T47D (cell line): ENCODE measurements at regions not wholly inside any gene's neighbourhood (a gene's known extent, or its start where the extent isn't known, plus 50 kb on each side); places are given as distances from the start of the nearest gene placed in this dataset.

Experiments used
- DNase-seq, 2 experiments: peaks; one replicate each; pipeline versions ENCODE4 v3.0.0 to v3.0.0-alpha.2; 2011 to 2012; ENCODE audit warnings: low read depth in 1 of 2, low spot score in 1 of 2
- JUND ChIP-seq: IDR thresholded peaks from 2 replicates; pipeline ENCODE4 v1.6.1; 2012; ENCODE audit warnings: low read depth
- in situ Hi-C: cut with HindIII; loops from 2 replicates; pipeline ENCODE4 v1.10.0; 2016; ENCODE audit warnings: low sequenced_read_pairs, low pct_unique_long_range_greater_than_20kb

DNA sequence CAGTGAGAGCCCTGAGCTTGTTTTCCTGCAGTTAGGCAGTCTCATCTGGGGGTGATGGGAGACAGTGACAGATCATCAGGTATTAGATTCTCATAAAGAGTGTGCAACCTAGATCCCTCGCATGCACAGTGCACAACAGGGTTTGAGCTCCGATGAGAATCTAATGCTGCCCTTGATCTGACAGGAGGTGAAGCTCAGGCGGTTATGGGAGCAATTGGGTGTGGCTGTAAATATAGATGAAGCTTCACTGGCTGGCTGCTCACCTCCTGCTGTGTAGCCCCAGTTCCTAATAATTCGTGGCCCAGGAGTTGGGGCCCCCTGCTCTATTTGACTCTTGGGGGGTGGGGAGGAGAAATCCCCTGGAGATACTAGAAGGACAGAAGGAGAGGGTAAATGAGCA is 309.4 kb upstream of the STT3B start:
- no peak for TF ChIP-seq JUND
- in situ Hi-C loops, result no loop called here
- no peak for DNase-seq

DNA sequence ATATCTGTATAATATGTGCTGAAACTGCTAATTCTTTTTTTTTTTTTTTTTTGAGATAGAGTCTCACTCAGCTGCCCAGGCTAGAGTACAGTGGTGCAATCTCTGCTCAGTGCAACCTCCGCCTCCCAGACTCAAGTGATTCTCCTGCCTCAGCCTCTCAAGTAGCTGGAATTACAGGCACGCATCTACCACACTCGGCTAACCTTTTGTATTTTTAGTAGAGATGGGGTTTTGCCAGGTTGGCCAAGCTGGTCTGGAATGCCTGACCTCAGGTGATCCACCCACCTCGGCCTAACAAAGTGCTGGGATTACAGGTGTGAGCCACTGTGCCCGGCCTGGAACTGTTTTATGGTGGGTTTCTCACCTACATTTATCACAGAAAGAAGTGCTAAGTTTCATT is 307.8 kb upstream of the STT3B start:
- TF ChIP-seq JUND, result no peak
- no peak for DNase-seq
- in situ Hi-C loops, result no loop called here

DNA sequence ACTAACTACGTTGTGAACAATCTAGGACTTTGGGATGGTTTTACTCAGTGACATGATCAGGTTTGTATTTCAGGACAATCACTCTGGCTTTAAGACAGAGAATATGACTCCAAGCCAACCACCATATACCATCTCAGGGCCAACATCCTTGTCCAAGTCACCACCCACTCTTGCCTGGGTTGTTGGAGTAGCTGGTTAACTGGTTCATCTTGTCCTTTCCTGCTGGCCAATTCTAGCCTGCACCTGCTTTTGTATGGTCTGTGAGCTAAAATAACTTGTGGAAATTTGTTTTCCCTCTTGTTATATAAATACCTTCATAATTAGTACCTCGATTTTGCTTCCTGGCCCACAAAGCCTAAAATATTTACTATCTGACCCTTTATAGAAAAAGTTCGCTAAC is 306.8 kb upstream of the STT3B start:
- in situ Hi-C loops, result no loop called here
- peak in 1 of 2 experiments; percentile 44 for DNase-seq
- no peak for TF ChIP-seq JUND

DNA sequence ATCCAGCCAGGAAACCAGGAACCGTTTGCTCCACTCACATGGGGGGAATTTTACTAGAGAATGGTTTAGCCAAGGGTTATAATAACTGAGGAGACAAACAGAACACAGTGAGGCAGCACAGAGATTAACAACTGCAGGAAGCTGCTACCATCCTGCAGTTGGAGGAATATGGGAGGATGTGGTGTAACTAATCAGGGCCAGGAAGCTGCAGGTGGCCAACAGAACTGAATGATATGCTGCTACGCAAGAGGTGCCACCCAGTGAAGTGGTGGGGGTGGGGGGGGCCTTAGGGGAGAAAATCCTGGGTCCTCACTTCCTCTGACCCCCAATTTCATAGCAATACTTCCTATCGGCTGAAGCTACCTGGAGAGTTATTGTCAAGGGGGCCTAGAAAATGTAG is 306.4 kb upstream of the STT3B start:
- no peak for DNase-seq
- in situ Hi-C loops, result no loop called here
- TF ChIP-seq JUND, result no peak

DNA sequence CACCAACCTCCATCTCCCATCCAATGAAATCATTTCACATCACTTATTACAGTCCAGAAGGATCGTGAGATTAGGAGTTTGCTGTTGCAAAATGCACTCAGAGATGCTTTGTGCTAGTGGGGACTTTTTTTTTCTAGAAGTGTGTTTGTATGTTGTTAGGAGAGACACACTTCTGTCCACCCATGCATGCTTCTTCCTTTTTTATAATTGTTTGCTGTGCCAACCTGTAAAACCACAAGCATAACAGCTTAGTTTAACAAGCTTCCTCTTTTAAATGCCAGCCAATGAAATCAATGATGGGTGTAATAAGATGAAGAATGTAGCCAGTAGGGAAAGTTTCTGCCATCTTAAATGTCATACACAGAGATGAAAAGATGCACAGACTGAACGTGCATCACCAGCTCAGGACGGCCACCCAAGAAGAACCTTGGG is 305.6 kb upstream of the STT3B start:
- in situ Hi-C loops, result no loop called here

DNA sequence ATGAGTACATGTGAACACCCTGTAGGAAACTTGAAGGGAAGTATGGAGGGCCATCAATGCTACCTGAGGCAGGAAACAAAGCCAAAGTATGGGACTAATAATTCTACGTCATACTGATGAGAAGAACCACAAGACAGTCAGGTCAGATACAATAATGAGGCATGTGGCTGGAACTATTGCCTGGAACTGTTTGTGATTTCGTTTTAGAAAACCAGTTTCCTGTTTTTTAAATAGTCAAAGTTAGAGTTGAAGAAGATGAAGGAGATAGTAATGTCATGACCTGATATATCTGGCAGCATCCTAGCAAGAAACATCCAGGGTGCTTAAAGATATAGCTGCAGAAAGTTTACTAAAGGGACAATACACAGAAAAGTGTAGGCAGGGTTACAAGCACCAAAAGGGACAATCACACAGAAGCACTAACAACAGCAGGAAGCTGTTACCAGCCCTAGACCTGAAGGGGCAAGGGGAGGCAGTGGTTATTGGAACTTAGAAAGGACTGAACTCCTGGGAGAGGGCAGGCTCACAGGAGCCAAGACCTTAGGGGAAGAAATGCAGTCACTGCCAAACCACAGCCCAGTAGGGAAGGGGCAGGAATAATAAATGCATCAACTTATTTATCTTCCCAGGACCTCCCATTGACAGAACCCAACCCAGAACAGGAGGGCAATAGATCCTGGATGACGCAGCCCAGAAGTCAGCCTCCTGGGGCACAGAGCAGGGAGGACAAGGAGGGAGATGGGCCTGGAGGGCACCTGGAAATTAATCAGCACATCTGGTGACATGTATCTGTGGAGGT is 302.1 kb upstream of the STT3B start:
- no peak for DNase-seq
- no peak for TF ChIP-seq JUND
- in situ Hi-C loops, result no loop called here

More for the DNA sequence above, 305.6 kb upstream of the STT3B start:
- no peak for TF ChIP-seq JUND
- peak in 1 of 2 experiments; percentile 71 for DNase-seq

DNA sequence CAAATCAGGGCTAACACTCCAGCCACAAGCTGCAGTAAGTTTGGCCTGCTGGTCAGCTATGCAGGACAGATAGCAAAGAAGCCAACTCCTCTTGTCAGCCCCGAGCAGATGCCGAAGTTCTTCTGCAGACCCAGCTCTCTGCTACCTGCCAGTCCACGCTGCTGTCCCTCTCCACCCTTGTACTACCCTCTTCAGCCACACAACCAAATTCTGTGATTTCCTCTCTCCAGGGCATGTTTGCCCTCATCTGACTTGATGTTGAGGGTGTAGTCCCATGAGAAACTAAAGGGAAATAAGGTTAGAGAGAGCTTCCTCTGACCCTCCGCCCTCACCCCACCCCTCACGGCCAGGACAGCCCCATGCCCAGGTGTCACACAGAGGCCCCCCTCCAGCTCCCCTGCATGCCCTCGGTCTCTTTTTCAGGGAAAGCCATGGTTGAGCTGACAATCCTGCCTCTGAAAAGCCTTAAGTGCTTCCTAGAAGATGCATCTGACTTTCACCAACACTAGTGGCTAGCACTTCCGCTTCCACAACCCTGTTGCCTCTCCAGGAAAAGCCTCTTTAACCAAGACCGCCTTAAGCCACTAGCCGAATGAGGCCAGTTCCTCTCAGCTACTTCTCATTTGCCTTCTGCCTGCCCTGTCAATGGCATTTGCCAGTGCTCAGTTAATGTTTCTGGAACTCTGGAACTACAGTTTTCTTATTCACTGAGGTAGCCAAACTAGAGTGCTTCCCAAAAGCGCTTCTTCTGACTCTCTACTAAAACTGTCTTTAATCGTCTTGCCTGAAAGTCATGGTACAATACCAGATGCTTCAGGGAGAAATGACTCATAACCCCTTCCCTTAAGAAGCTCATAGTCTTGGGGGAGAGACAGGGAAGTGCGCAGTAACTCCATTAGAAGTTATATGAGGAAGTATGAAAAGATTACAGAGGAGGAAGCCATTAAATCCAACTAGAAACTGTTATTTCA is 300.4 kb upstream of the STT3B start:
- TF ChIP-seq JUND, result no peak
- in situ Hi-C loops, result no loop called here
- DNase-seq, result no peak

DNA sequence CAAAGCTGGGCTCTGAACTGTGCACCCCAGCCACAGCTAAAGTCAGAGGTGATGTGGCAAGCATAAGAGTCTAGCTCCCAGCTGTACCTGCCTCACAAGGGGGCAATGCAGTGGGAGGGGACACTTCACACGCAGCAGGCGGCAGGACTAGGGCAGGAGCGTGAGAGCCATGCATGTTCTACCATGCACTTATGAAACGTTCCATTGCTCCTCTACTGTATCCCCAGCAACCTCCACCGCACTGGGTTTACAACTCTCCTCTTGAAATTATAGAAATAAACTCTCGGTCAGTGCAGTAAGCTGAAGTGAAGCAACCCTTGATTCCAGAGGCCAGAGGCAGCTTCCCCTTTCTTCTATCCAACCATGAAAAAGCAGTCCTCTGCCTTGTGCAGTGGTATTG is 298.6 kb upstream of the STT3B start:
- in situ Hi-C loops, result no loop called here
- no peak for DNase-seq
- no peak for TF ChIP-seq JUND

DNA sequence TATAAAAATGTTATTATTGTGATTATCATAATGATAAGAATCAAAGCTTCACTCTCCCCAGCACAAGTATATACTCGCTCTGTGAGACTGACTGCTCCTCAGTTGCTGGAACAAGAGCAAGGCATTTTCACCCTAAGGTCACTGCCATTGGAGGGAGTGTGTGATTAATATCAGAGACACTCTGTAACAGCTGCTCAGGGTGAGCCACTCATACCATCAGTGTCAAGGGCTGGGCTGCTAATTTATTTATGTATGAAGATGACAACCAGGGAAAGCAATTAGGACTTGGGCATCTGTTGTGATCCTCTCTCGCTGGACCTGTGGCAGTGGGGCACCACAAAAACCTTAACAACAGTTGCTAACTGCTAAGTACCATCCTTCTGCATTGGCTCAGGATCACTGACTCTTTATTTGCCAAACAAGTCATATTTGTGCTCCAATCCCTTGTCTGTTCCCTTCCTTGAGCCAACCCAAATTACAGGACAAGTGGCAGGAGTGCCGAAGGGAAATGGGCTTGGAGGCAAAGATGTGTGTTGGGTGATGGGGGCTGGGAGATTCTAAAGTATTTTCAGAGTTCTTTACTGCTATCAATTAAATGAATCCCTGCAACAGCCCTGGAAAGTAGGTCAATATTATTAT is 297.5 kb upstream of the STT3B start:
- in situ Hi-C loops, result no loop called here
- no peak for TF ChIP-seq JUND
- DNase-seq, result no peak

DNA sequence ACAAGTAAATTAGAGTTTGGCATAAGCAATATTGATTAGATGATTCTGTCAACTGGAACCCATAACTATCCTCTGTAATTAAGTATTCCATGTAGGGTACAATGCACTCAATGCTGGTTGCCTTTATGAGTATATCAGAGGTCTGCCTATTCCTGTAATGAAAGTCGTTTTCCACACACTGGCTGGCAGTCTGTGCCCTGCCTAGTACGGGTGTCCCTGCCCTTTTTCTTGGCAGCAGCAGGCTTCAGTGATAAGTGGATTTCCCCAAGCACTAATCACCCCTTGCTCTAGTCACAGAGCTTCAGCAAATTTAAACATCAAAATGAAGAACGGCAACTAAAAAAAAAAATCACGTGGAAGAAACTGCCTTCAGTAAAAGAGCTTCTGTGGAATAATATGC is 294.8 kb upstream of the STT3B start:
- in situ Hi-C loops, result no loop called here
- no peak for DNase-seq

DNA sequence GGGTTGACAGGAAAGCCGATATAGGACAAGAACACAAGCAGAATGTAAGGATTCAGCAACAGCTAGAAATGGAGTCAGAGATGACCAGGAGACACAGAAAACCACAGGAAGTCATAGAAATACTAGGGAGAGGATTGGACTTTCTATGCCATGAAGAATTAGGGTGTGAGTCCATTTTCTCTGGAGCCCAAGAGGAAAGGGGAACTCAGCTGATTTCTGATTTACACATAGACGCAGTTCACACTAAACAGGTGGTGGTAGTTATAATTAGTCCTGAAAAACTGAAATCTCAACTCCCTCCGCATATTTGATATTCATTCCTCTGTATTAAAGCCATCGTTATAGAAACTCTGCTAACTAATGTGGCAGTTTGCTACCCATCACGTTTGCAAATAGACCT is 292.7 kb upstream of the STT3B start:
- TF ChIP-seq JUND, result no peak
- in situ Hi-C loops, result no loop called here

More for the DNA sequence above, 294.8 kb upstream of the STT3B start:
- no peak for TF ChIP-seq JUND

DNA sequence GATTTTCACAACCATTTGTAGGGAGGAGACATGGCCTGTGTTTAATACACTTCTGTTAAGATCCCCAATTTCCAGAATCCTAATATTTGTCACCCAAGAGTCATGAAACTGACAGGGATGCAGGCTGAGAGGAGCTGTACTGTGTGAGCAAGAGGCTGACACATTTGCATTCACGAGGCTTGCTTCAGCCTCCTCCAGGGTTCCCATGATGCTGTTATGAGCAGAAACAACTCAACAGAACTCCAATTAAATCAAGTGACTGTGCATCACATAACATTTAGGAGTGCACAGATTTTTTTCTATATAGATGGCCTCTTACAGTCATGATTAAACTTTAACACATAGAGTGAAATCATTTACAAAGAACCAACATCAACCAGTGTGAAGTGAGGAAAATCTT is 292.3 kb upstream of the STT3B start:
- TF ChIP-seq JUND, result no peak
- no peak for DNase-seq
- in situ Hi-C loops, result no loop called here

More for the DNA sequence above, 292.7 kb upstream of the STT3B start:
- DNase-seq, result no peak
